PFSK-1 (cell line): ENCODE measurements at regions not wholly inside any gene's neighbourhood (a gene's known extent, or its start where the extent isn't known, plus 50 kb on each side); places are given as distances from the start of the nearest gene placed in this dataset.

Experiments used
- FOXP2 ChIP-seq: optimal IDR thresholded peaks from 2 replicates; pipeline ENCODE3; 2011; ENCODE audit warnings: borderline replicate concordance, control low read depth, inconsistent platforms; ENCODE audit not compliant: insufficient read depth; ENCODE audit errors: extremely low read length, extremely low read depth
- POLR2AphosphoS5 ChIP-seq: IDR thresholded peaks from 2 replicates; pipeline ENCODE4 v1.6.1; 2012; ENCODE audit warnings: low read depth, mild to moderate bottlenecking, control low read depth, low read length, moderate library complexity
- REST ChIP-seq, 2 experiments: IDR thresholded peaks; 2 replicates each; pipeline versions ENCODE4 v1.6.1 to v1.8.0; 2011 to 2012; ENCODE audit warnings: low read depth in 2 of 2, low read length in 2 of 2, control low read depth in 1 of 2, inconsistent platforms in 1 of 2, mild to moderate bottlenecking in 1 of 2, moderate library complexity in 1 of 2; ENCODE audit not compliant: insufficient read depth in 1 of 2
- SIN3A ChIP-seq: IDR thresholded peaks from 2 replicates; pipeline ENCODE4 v1.6.1; 2012; ENCODE audit warnings: mild to moderate bottlenecking, low read length, moderate library complexity, borderline replicate concordance; ENCODE audit not compliant: insufficient read depth
- TAF1 ChIP-seq: IDR thresholded peaks from 2 replicates; pipeline ENCODE4 v1.6.1; 2012; ENCODE audit warnings: low read length, control low read depth, borderline replicate concordance; ENCODE audit not compliant: insufficient read depth

GRCh38 chr1:108042610-108043009 lies 77.6 kb upstream of the VAV3 start:
- TF ChIP-seq REST (IDR thresholded peaks at IDR 0.05; ENCODE audit: insufficient read depth in 1 of 2, low read depth in 2 of 2, low read length in 2 of 2): no peak
- TF ChIP-seq FOXP2: no peak
- TF ChIP-seq TAF1: no peak
- no peak for TF ChIP-seq POLR2AphosphoS5
- TF ChIP-seq SIN3A: no peak

GRCh38 chr1:108041360-108042142 lies 76.6 kb upstream of the VAV3 start:
- TF ChIP-seq REST (IDR thresholded peaks at IDR 0.05; ENCODE audit: insufficient read depth in 1 of 2, low read depth in 2 of 2, low read length in 2 of 2) (no peak), FOXP2 (no peak), POLR2AphosphoS5 (no peak), SIN3A (no peak), TAF1 (no peak)

GRCh38 chr1:108038653-108039236 lies 73.8 kb upstream of the VAV3 start:
- TF ChIP-seq REST (IDR thresholded peaks at IDR 0.05; ENCODE audit: insufficient read depth in 1 of 2, low read depth in 2 of 2, low read length in 2 of 2) (no peak), TAF1 (no peak)

GRCh38 chr1:108036796-108037562 lies 72.0 kb upstream of the VAV3 start:
- TF ChIP-seq REST (IDR thresholded peaks at IDR 0.05; ENCODE audit: insufficient read depth in 1 of 2, low read depth in 2 of 2, low read length in 2 of 2) (no peak), FOXP2 (no peak), POLR2AphosphoS5 (no peak), TAF1 (no peak), SIN3A (no peak)

GRCh38 chr1:108034396-108034795 lies 69.4 kb upstream of the VAV3 start:
- TF ChIP-seq REST (IDR thresholded peaks at IDR 0.05; ENCODE audit: insufficient read depth in 1 of 2, low read depth in 2 of 2, low read length in 2 of 2) (no peak), POLR2AphosphoS5 (no peak), TAF1 (no peak), FOXP2 (no peak), SIN3A (no peak)
